GM19238 (cell line): ENCODE measurements at regions not wholly inside any gene's neighbourhood (a gene's known extent, or its start where the extent isn't known, plus 50 kb on each side); places are given as distances from the start of the nearest gene placed in this dataset.
"Not testable (repeated sequence)": the region's sequence is repeated elsewhere in the genome, so short reads cannot be mapped to it uniquely, and the experiment has no call there.

Source experiments
- DNase-seq: peaks from one replicate; pipeline ENCODE4 v3.0.0; 2011; ENCODE audit warnings: low spot score; ENCODE audit not compliant: insufficient read length

- DNase-seq: no peak
Measured at GRCh38 chr7:131802195-131802864, 245.9 kb upstream of the PODXL start.

DNA sequence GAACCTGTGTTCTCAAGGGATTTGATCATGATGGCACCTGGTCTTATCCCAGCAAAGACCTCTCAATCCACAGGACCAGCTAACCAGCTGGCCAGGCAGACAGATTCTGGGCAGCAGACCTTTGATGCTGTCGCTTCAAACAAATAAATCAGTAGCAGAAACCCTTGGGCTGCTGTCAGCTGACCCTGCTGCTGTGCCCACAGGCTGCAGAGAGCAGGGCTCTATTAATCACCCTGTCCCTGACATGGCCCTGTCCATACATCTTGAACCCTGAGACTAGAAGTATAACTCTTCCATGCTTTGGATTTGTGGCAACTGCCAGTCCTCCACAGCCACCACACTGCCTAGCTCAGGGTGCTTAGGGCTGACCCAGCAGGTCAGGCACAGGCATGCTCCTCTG lies 244.1 kb upstream of the PODXL start:
- DNase-seq: no peak

- no peak for DNase-seq
Measured at GRCh38 chr7:131800008-131800407, 243.6 kb upstream of the PODXL start.

GRCh38 chr7:131797841-131798240 lies 241.4 kb upstream of the PODXL start:
- no peak for DNase-seq

DNA sequence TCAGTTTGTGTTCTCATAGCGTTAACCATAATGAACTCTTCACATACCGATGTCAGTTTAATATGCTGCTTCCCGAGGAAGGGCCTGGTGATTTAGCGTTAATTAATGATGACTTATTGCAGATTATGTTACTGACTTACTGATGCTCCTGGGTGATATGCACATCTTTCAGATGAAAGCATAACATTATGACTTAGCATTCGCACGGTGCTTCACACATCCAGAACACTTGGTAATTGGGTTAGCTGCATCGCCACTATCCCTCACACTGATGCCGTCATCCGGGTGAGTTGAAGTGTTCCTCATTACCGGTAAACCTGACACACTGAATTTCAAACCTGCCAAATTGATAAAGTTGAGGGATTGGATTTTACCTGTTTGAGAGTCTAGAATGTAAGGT lies 239.0 kb upstream of the PODXL start:
- DNase-seq: no peak

GRCh38 chr7:131792311-131792710 lies 235.9 kb upstream of the PODXL start:
- no peak for DNase-seq

DNA sequence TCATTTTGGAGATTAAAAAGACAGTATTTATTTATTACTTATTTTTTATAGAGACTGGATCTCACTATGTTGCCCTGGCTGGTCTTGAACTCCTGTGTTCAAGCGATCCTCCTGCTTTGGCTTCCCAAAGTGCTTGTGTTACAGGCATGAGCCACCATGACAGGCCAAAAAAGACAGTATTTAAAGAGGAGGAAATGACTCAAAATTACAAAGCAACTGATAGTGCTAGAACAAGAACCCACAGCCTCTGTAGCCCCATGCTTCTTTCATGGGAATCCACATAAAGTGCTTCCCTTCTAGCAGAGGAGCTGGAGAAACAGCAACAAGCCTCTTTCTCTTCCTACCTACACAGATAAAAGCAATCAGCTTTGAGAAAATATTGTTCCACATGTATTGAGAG lies 230.7 kb upstream of the PODXL start:
- DNase-seq: no peak

DNA sequence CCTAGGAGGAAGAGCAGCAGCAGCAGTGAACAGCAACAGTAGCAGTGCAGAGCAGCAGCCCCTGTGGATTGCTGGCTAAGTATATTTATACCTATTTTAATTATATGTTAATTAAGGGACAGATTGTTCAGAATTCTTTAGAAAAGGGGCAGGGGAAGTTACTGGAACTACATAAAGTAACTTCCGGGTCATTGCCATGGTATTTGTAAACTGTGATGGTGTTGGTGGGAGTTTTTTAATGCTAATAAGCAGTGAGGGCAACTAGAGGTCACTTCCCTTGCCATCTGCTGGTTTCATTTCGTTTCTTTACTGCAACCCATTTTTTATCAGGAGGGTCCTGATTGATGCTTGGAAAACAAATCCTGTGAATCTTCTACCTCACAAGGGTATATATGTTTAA lies 229.8 kb upstream of the PODXL start:
- DNase-seq: no peak

- no peak for DNase-seq
Measured at GRCh38 chr7:131778601-131779000, 222.2 kb upstream of the PODXL start.

- no peak for DNase-seq
Measured at GRCh38 chr7:131774419-131775220, 218.2 kb upstream of the PODXL start.

- no peak for DNase-seq
Measured at GRCh38 chr7:131773413-131773812, 217.0 kb upstream of the PODXL start.

GRCh38 chr7:131769241-131769640 lies 212.8 kb upstream of the PODXL start:
- no peak for DNase-seq

GRCh38 chr7:131767591-131767990 lies 211.2 kb upstream of the PODXL start:
- no peak for DNase-seq

- no peak for DNase-seq
Measured at GRCh38 chr7:131765575-131765974, 209.1 kb upstream of the PODXL start.

GRCh38 chr7:131764143-131764775 lies 207.8 kb upstream of the PODXL start:
- DNase-seq: no peak

DNA sequence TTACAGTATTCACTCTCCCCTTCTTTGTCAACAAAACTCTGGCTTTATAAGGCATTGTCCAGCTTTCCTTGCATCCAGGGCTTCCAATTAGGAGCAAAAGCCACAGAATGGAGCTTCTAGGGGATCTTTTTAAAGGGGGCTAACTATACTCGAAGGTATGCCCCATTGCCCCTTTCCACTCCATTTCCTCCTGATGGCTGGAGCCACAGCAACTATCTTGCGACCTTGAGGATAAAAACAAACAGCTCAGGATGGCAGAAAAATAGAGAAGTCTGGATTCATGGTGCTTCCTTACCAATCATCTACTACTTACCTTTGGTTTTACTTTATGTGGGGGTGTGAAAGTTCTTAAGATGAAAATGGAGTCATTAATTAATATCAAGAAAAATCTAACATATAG lies 206.3 kb upstream of the PODXL start:
- no peak for DNase-seq

DNA sequence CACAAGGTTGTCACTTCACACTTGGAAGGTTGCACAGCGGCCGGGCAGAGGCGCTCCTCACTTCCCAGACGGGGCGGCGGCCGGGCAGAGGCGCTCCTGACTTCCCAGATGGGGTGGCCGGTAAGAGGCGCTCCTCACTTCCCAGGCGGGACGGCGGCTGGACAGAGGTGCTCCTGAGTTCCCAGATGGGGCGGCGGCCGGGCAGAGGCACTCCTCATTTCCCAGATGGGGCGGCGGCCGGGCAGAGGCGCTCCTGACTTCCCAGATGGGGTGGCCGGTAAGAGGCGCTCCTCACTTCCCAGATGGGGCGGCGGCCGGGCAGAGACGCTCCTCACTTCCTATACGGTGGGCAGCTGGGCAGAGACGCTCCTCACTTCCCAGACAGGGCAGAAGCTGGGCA lies 199.4 kb upstream of the PODXL start:
- not testable (repeated sequence) for DNase-seq

DNA sequence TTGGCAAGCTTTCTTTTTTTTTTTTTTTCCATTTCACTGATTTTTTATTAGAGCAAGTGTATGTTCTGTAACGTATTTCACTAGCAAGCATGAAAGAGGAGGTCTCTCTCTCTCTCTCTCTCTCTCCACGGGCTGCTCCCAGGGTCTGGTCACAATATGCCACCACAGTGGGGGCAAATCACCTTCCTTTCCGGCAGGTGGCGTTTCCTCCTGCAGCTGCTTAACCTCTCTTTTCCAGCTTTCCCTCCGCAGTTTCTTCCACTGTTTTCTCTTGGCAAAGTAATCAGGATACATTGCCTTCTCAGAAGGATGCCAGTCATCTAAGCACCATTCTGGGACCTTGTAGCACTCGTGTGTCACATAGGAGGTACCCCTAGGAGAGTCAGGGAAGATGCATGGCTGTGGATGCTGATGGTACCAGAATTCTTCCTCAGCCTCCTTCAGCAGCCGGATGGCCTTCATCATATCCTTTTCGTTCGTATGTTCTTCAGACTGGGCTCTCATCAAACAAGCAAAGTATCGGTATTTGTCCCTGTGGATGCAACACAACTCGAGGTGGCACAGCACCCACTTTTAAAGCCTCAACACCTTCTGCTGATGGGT lies 197.3 kb upstream of the PODXL start:
- no peak for DNase-seq

DNA sequence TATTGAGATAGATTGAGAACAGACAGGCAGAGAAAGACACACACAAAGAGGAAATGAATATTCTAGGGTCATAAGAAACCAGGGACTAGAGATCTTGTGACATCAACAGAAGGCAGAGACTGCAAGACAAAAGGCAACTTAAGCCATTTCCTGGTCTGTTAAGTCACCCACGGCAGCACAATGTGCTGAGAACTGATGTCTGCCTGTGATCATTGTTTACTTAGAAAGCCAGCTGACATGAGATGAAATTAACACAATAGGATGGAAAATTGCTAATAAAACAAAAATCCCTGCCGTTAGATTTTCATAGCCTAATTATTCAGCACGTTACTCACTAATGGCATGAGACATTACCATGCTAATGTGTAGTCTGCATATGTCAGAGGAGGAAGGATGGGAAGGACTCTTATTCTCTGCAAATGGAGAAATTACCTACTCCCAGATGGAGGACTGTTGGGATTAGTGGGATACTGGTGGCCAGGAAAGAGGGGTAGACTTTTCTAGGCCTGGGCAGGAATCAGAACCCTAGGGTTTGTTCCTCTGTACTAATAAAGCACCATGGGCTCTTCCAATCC lies 191.3 kb upstream of the PODXL start:
- DNase-seq: no peak

DNA sequence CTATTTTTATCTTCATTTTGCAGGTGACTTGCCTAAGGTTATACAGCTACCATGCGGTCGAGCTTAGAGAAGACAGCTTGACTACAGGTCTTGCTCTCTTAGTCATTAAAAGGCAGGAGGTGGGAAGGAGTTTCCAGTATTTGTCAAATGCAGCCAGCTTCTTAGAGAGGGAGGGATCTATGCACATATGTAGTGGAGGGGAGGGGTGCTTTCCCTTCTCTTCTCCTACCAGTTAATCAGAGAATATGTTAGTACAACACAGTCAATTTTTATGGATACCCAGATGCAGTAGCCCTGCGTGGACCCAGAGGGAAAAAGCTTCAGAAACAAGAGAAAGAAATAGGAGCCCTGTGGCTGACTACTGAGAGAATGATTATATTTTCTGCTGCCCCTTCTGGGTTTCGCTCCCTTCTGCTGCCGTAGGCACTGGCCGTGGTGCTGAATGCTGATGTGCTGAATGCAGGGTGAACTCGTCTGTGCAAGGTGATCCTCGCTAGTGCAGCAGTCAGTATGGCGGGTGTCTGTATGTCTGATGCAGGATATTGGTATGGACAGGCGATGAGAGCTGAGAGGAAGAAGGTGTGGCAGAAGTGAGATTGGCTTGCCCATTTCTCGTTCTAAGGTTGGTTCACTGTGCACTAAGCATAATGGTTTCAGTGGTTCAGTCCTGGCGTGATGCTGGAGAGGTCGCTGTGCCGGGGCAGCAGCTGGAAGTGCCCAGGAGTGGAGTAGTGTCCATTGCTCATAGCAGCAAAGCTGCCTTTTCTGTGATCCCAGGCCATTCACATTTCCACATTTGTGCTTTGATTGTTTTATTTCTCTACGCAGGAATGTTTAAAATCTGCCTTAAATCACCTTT lies 189.2 kb upstream of the PODXL start:
- DNase-seq: no peak

GRCh38 chr7:131741446-131741845 lies 185.0 kb upstream of the PODXL start:
- DNase-seq: no peak
